ENCODE measurements at regions not wholly inside any gene's neighbourhood (a gene's known extent, or its start where the extent isn't known, plus 50 kb on each side); places are given as distances from the start of the nearest gene placed in this dataset.

GRCh38 chr2:238686223-238686622, 161.7 kb upstream of the TWIST2 start:
- DNase-seq (ENCODE audit: low spot score): no peak

- DNase-seq (ENCODE audit: low spot score): no peak
Measured at GRCh38 chr2:238688193-238689153, 159.4 kb upstream of the TWIST2 start.

GRCh38 chr2:238689331-238689730, 158.6 kb upstream of the TWIST2 start:
- no peak for DNase-seq (ENCODE audit: low spot score)

- no peak for DNase-seq (ENCODE audit: low spot score)
Measured at GRCh38 chr2:238689871-238690389, 158.0 kb upstream of the TWIST2 start.

- no peak for DNase-seq (ENCODE audit: low spot score)
Measured at GRCh38 chr2:238690511-238690910, 157.4 kb upstream of the TWIST2 start.

- DNase-seq (ENCODE audit: low spot score): no peak
Measured at GRCh38 chr2:238691596-238692491, 156.0 kb upstream of the TWIST2 start.

GRCh38 chr2:238692562-238692961, 155.3 kb upstream of the TWIST2 start:
- no peak for DNase-seq (ENCODE audit: low spot score)

- DNase-seq (ENCODE audit: low spot score): no peak
Measured at GRCh38 chr2:238693337-238694093, 154.4 kb upstream of the TWIST2 start.

GRCh38 chr2:238694136-238694755, 153.6 kb upstream of the TWIST2 start:
- DNase-seq (ENCODE audit: low spot score): no peak

GRCh38 chr2:238694922-238695321, 153.0 kb upstream of the TWIST2 start:
- DNase-seq (ENCODE audit: low spot score): no peak

GRCh38 chr2:238695538-238695937, 152.3 kb upstream of the TWIST2 start:
- DNase-seq (ENCODE audit: low spot score): peak; percentile 68

- no peak for DNase-seq (ENCODE audit: low spot score)
Measured at GRCh38 chr2:238696331-238696730, 151.6 kb upstream of the TWIST2 start.

- no peak for DNase-seq (ENCODE audit: low spot score)
Measured at GRCh38 chr2:238696786-238697185, 151.1 kb upstream of the TWIST2 start.

GRCh38 chr2:238697193-238698071, 150.5 kb upstream of the TWIST2 start:
- no peak for DNase-seq (ENCODE audit: low spot score)

- peak; percentile 62 for DNase-seq (ENCODE audit: low spot score)
Measured at GRCh38 chr2:238698072-238698352, 149.9 kb upstream of the TWIST2 start.

- DNase-seq (ENCODE audit: low spot score): no peak
Measured at GRCh38 chr2:238698451-238699306, 149.2 kb upstream of the TWIST2 start.

- no peak for DNase-seq (ENCODE audit: low spot score)
Measured at GRCh38 chr2:238699307-238700116, 148.4 kb upstream of the TWIST2 start.

GRCh38 chr2:238700117-238700457, 147.8 kb upstream of the TWIST2 start:
- peak; percentile 94 for DNase-seq (ENCODE audit: low spot score)

Measured in umbilical cord (tissue), 1 donor.